ENCODE measurements at regions not wholly inside any gene's neighbourhood (a gene's known extent, or its start where the extent isn't known, plus 50 kb on each side); places are given as distances from the start of the nearest gene placed in this dataset.

GRCh38 chr5:145180371-145180770, 654.8 kb downstream of the PRELID2 start:
- TF ChIP-seq POLR2AphosphoS5 (IDR thresholded peaks at IDR 0.05; ENCODE audit: borderline replicate concordance, low read depth, low read length) (no peak), EZH2 (IDR thresholded peaks at IDR 0.05) (no peak)

Data from SK-N-MC (cell line).